Suprapubic skin (tissue), 4 donors: ENCODE measurements at regions not wholly inside any gene's neighbourhood (a gene's known extent, or its start where the extent isn't known, plus 50 kb on each side); places are given as distances from the start of the nearest gene placed in this dataset.

Experiments
- DNase-seq, 2 donors: peaks; one replicate each; pipeline ENCODE4 v3.0.0-alpha.2; 2019; ENCODE audit warnings: low spot score in 2 of 2
- H3K27ac ChIP-seq: fragments of 200-600 bp; sonication (generic); one replicate; pipeline ENCODE4 v1.5.1; 2019
- H3K27me3 ChIP-seq: fragments of 200-600 bp; sonication (generic); one replicate; pipeline ENCODE4 v1.5.1; 2019
- H3K36me3 ChIP-seq: fragments of 200-600 bp; sonication (generic); one replicate; pipeline ENCODE4 v1.5.1; 2019
- H3K4me1 ChIP-seq: fragments of 200-600 bp; sonication (generic); one replicate; pipeline ENCODE4 v1.5.1; 2019
- H3K4me3 ChIP-seq: fragments of 200-600 bp; sonication (generic); one replicate; pipeline ENCODE4 v1.5.1; 2019; ENCODE audit warnings: mild to moderate bottlenecking
- H3K9me3 ChIP-seq: fragments of 200-600 bp; sonication (generic); one replicate; pipeline ENCODE4 v1.5.1; 2019
- CTCF ChIP-seq, 2 donors: fragments of 200-600 bp in 1 of 2; fragments of 450-650 bp in 1 of 2; sonication (generic) in 1 of 2; IDR thresholded peaks; one replicate each; pipeline ENCODE4 v1.5.1; 2016 to 2019; ENCODE audit warnings: antibody characterized with exemption in 2 of 2, mild to moderate bottlenecking in 1 of 2, moderate library complexity in 1 of 2
- EP300 ChIP-seq: sonication (generic); formaldehyde crosslinking; IDR thresholded peaks from one replicate; pipeline ENCODE4 v1.6.1; 2017; ENCODE audit warnings: antibody characterized with exemption
- POLR2A ChIP-seq, 2 donors: fragments of 450-650 bp; IDR thresholded peaks; one replicate each; pipeline ENCODE4 v1.6.1; 2017; ENCODE audit warnings: antibody characterized with exemption in 2 of 2, mild to moderate bottlenecking in 2 of 2, moderate library complexity in 2 of 2
- POLR2AphosphoS5 ChIP-seq, 3 donors: sonication (generic); formaldehyde crosslinking; IDR thresholded peaks; one replicate each; pipeline ENCODE4 v1.6.1; 2017; ENCODE audit warnings: antibody characterized with exemption in 3 of 3
- WGBS: methylation state at CpG from one replicate; pipeline ENCODE4 v1.1.5; 2018; 5-methylcytosine and 5-hydroxymethylcytosine counted together

GRCh38 chr11:122271137-122271536, 155.1 kb upstream of the BLID start:
- Histone ChIP-seq H3K9me3 (no peaks in the 10 kb centered on the region), H3K4me1 (no peaks in the 10 kb centered on the region), H3K36me3 (no peaks in the 10 kb centered on the region), H3K27me3 (no peaks in the 10 kb centered on the region), H3K27ac (no peak overlapping the region), H3K4me3 (no peak overlapping the region)
- no peak for DNase-seq
- TF ChIP-seq POLR2A (IDR thresholded peaks at IDR 0.05) (no peak), EP300 (no peak), POLR2AphosphoS5 (IDR thresholded peaks at IDR 0.05) (no peak), CTCF (IDR thresholded peaks at IDR 0.05) (no peak)
- WGBS, result 58% methylated on average over 5 of the region's 5 CpGs

GRCh38 chr11:122270535-122270934, 154.5 kb upstream of the BLID start:
- DNase-seq, result no peak
- Histone ChIP-seq H3K4me1 (no peaks in the 10 kb centered on the region), H3K36me3 (no peaks in the 10 kb centered on the region), H3K27me3 (no peaks in the 10 kb centered on the region), H3K4me3 (no peak overlapping the region), H3K9me3 (no peaks in the 10 kb centered on the region), H3K27ac (no peak overlapping the region)
- 63% methylated on average over 3 of the region's 3 CpGs for WGBS
- TF ChIP-seq POLR2A (IDR thresholded peaks at IDR 0.05) (no peak), POLR2AphosphoS5 (IDR thresholded peaks at IDR 0.05) (no peak), EP300 (no peak), CTCF (IDR thresholded peaks at IDR 0.05) (no peak)

GRCh38 chr11:122269824-122270223, 153.8 kb upstream of the BLID start:
- DNase-seq, result no peak
- H3K4me3 ChIP-seq, result no peak overlapping the region
- H3K27ac ChIP-seq, result no peak overlapping the region
- 75% methylated on average over 4 of the region's 4 CpGs for WGBS
- H3K9me3 ChIP-seq, result no peaks in the 10 kb centered on the region
- H3K36me3 ChIP-seq, result no peaks in the 10 kb centered on the region
- no peaks in the 10 kb centered on the region for H3K27me3 ChIP-seq
- no peaks in the 10 kb centered on the region for H3K4me1 ChIP-seq
- TF ChIP-seq EP300, result no peak
- TF ChIP-seq POLR2AphosphoS5 (IDR thresholded peaks at IDR 0.05), result no peak
- TF ChIP-seq POLR2A (IDR thresholded peaks at IDR 0.05), result no peak
- TF ChIP-seq CTCF (IDR thresholded peaks at IDR 0.05), result no peak

- DNase-seq, result no peak
- no peak for TF ChIP-seq POLR2AphosphoS5 (IDR thresholded peaks at IDR 0.05)
- no peak for TF ChIP-seq EP300
- TF ChIP-seq CTCF (IDR thresholded peaks at IDR 0.05), result no peak
- no peak for TF ChIP-seq POLR2A (IDR thresholded peaks at IDR 0.05)
- Histone ChIP-seq H3K36me3 (no peaks in the 10 kb centered on the region), H3K27me3 (no peaks in the 10 kb centered on the region), H3K27ac (no peak overlapping the region), H3K4me3 (no peak overlapping the region), H3K4me1 (no peaks in the 10 kb centered on the region), H3K9me3 (no peaks in the 10 kb centered on the region)
- 84% methylated on average over 6 of the region's 6 CpGs for WGBS
These were observed 152.7 kb upstream of the BLID start for GRCh38 chr11:122268601-122269130.

GRCh38 chr11:122267602-122268001, 151.6 kb upstream of the BLID start:
- no peak overlapping the region for H3K27ac ChIP-seq
- H3K36me3 ChIP-seq, result no peaks in the 10 kb centered on the region
- no peaks in the 10 kb centered on the region for H3K4me1 ChIP-seq
- no peaks in the 10 kb centered on the region for H3K9me3 ChIP-seq
- DNase-seq, result no peak
- 86% methylated on average over 2 of the region's 2 CpGs for WGBS
- no peaks in the 10 kb centered on the region for H3K27me3 ChIP-seq
- no peak overlapping the region for H3K4me3 ChIP-seq
- TF ChIP-seq POLR2A (IDR thresholded peaks at IDR 0.05) (no peak), POLR2AphosphoS5 (IDR thresholded peaks at IDR 0.05) (no peak), CTCF (IDR thresholded peaks at IDR 0.05) (no peak), EP300 (no peak)
